Tibial artery (tissue), 4 donors: ENCODE measurements at regions not wholly inside any gene's neighbourhood (a gene's known extent, or its start where the extent isn't known, plus 50 kb on each side); places are given as distances from the start of the nearest gene placed in this dataset.
"Not testable (repeated sequence)": the region's sequence is repeated elsewhere in the genome, so short reads cannot be mapped to it uniquely, and the experiment has no call there.

ENCODE experiments used
- DNase-seq, 2 donors: peaks; one replicate each; pipeline ENCODE4 v3.0.0-alpha.2; 2019
- H3K27ac ChIP-seq, 2 donors: fragments of 200-600 bp; sonication (generic) in 1 of 2; 1 replicate in 1 of 2; 2 replicates in 1 of 2; pipeline ENCODE4 v1.5.1; 2018 to 2019; ENCODE audit warnings: mild to moderate bottlenecking in 1 of 2
- H3K27me3 ChIP-seq, 2 donors: fragments of 200-600 bp; sonication (generic) in 1 of 2; one replicate each; pipeline versions ENCODE4 v1.5.1 to v1.6.0; 2016 to 2019
- H3K36me3 ChIP-seq, 3 donors: fragments of 200-600 bp; sonication (generic) in 2 of 3; one replicate each; pipeline ENCODE4 v1.5.1; 2016 to 2019; ENCODE audit warnings: mild to moderate bottlenecking in 2 of 3
- H3K4me1 ChIP-seq, 4 donors: fragments of 200-600 bp; sonication (generic) in 2 of 4; 1 replicate in 3 of 4; 2 replicates in 1 of 4; pipeline ENCODE4 v1.5.1; 2016 to 2019
- H3K4me3 ChIP-seq, 2 donors: fragments of 200-600 bp; sonication (generic) in 1 of 2; 1 replicate in 1 of 2; 2 replicates in 1 of 2; pipeline ENCODE4 v1.5.1; 2018 to 2019; ENCODE audit warnings: mild to moderate bottlenecking in 2 of 2
- H3K9me3 ChIP-seq, 3 donors: fragments of 200-600 bp; sonication (generic) in 1 of 3; one replicate each; pipeline ENCODE4 v1.5.1; 2016 to 2019
- CTCF ChIP-seq, 2 experiments: fragments of 200-600 bp in 1 of 2; fragments of 450-650 bp in 1 of 2; IDR thresholded peaks; one replicate each; pipeline ENCODE4 v1.5.1; 2017 to 2019; ENCODE audit warnings: antibody characterized with exemption in 2 of 2, mild to moderate bottlenecking in 1 of 2, moderate library complexity in 1 of 2
- intact Hi-C: fragments of 100-400 bp; cut with DNase I; formaldehyde crosslinking; loops from one replicate; pipeline ENCODE4 v1.15.0; 2023; ENCODE audit warnings: low total_unique reads

DNA sequence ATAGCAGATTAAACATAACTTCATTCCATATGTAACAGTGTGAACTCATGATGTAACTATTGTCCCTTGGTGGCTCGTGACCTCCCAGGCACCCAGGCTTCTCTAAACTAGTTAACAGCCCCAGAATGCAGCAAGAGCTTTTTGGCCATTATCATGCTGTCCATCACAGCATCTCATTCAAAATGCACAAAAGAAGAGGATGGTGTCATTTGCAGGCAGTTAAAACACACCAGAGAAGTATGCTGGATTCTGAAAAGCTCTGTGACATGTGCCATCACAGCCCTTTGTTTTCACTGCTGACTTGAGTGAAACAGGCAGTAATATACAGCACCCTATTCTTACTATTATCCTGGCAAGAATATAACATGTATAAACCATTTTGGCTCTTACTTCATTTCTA is 117.6 kb upstream of the CHMP2B start:
- no peaks in the 10 kb centered on the region for H3K36me3 ChIP-seq
- no peak for TF ChIP-seq CTCF (IDR thresholded peaks at IDR 0.05)
- no peak overlapping the region for H3K27ac ChIP-seq
- no peaks in the 10 kb centered on the region for H3K27me3 ChIP-seq
- no peaks in the 10 kb centered on the region for H3K4me1 ChIP-seq
- H3K4me3 ChIP-seq, result no peak overlapping the region
- no peaks in the 10 kb centered on the region for H3K9me3 ChIP-seq
- intact Hi-C loops, result no loop called here
- no peak for DNase-seq

DNA sequence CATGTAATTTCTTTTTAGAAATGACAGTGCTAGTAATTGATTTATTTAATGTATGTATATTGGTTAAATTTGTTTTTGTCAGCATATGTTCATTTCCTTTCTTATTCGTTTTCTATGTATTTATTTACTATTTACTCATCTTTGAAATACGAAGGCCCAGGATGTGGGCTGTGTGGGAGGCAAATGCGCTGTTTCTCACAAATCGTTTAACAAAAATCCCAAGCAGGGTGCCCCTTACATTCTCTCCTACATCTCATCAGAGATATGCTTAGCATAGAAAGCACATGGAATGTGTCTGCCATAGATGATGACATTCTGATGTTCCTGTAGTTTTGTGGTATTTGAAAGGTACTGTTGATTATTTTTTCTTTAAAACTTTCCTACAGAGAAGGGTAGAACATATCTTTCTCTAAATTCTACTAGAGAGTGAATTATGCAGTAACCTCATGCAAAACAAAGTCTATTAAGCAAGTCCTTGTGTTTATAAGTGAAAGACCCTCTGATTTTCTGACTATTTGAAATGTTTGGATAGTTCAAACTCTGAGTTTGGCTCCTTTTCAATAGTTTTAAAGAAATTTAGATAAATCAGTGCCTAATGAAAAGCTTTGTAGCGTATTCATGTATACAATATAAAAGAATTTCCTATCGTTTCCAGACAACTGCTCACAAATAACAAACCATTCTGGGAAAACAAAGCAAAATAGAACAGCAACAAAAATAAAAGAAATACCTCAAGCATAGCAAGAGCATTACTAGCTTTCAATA is 111.1 kb upstream of the VGLL3 start:
- no peak overlapping the region for H3K27ac ChIP-seq
- DNase-seq, result no peak
- no peaks in the 10 kb centered on the region for H3K4me1 ChIP-seq
- H3K27me3 ChIP-seq, result no peaks in the 10 kb centered on the region
- no peak overlapping the region for H3K4me3 ChIP-seq
- H3K36me3 ChIP-seq, result peaks cover 0 to 10% (median 0%) of the 10 kb centered on the region in 3 donors
- intact Hi-C loops, result no loop called here
- peaks cover 0 to 5% (median 0%) of the 10 kb centered on the region in 3 donors for H3K9me3 ChIP-seq
- no peak for TF ChIP-seq CTCF (IDR thresholded peaks at IDR 0.05)

GRCh38 chr3:87097733-87098132 is 106.8 kb upstream of the VGLL3 start:
- DNase-seq, H3K27me3 ChIP-seq, H3K36me3 ChIP-seq, intact Hi-C loops, H3K9me3 ChIP-seq, H3K4me3 ChIP-seq, H3K4me1 ChIP-seq, H3K27ac ChIP-seq: not testable (repeated sequence)

DNA sequence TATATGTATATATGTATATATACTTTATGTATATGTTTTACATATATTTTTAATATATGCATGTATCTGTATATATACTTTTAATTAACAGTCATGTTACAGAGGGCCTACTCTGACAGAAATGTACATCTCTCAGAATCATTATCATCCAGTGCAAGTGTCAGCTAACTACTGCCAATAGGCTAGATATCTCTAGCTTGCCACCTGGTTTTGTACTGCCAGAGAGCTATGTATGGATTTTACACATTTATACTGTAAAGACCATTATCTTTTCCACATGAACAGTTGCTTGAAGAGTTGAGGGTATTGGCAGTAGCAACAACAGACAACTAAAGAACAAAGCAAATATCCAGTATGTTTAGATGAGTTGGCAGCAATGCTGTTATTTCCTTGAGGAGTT is 99.7 kb upstream of the VGLL3 start:
- no peak for DNase-seq

GRCh38 chr3:87088993-87089841 is 98.3 kb upstream of the VGLL3 start:
- Histone ChIP-seq H3K36me3 (no peaks in the 10 kb centered on the region), H3K4me1 (peaks cover 0 to 20% (median 4%) of the 10 kb centered on the region in 4 donors), H3K9me3 (no peaks in the 10 kb centered on the region), H3K27me3 (no peaks in the 10 kb centered on the region), H3K27ac (peak overlapping the region; percentile 85 to 90), H3K4me3 (peak overlapping the region; percentile 65 to 73)
- DNase-seq, result peak; percentile 65 to 87
- TF ChIP-seq CTCF (IDR thresholded peaks at IDR 0.05), result no peak
- intact Hi-C loops, result loop anchor here (10.0 kb wide), 1 partner anchor 76 kb away; no protein-coding TSS in a partner anchor

More for the DNA sequence above, 99.7 kb upstream of the VGLL3 start:
- H3K27me3 ChIP-seq, result no peaks in the 10 kb centered on the region
- H3K9me3 ChIP-seq, result no peaks in the 10 kb centered on the region
- TF ChIP-seq CTCF (IDR thresholded peaks at IDR 0.05), result no peak
- H3K36me3 ChIP-seq, result no peaks in the 10 kb centered on the region
- intact Hi-C loops, result no loop called here
- H3K27ac ChIP-seq, result peak overlapping the region in 1 of 2 donors; percentile 85
- no peak overlapping the region for H3K4me3 ChIP-seq
- H3K4me1 ChIP-seq, result peaks cover 0 to 20% (median 4%) of the 10 kb centered on the region in 4 donors
